ENCODE measurements at regions not wholly inside any gene's neighbourhood (a gene's known extent, or its start where the extent isn't known, plus 50 kb on each side); places are given as distances from the start of the nearest gene placed in this dataset.

DNA sequence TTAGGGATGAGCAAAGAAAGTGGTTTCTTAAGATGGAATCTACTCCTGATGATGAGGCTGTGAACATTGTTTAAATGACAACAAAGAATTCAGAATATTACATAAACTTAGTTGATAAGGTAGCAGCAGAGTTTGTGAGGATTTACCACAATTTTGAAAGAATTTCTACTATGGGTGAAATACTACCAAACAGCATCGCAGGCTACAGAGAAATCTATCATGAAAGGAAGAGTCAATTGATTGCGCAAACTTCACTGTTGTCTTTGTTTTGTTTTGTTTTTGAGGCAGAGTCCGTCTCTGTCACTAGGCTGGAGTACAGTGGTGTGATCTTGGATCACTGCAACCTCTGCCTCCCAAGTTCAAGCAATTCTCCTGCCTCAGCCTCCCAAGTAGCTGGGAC lies 107.4 kb upstream of the SLC6A6 start:
- H3K27me3 Mint-ChIP-seq (ENCODE audit: unreplicated experiment), result peaks cover 3% of the 10 kb centered on the region
- H3K9me3 Mint-ChIP-seq (ENCODE audit: unreplicated experiment), result peaks cover 3% of the 10 kb centered on the region
- no peak overlapping the region for H3K27ac Mint-ChIP-seq (ENCODE audit: unreplicated experiment)
- peaks cover 10% of the 10 kb centered on the region for H3K36me3 Mint-ChIP-seq (ENCODE audit: unreplicated experiment)
- DNase-seq, result no peak
- no peak overlapping the region for H3K4me3 Mint-ChIP-seq (ENCODE audit: unreplicated experiment)
- H3K4me1 Mint-ChIP-seq (ENCODE audit: low read depth, unreplicated experiment), result peaks cover 13% of the 10 kb centered on the region
- TF ChIP-seq, protein P1, sequence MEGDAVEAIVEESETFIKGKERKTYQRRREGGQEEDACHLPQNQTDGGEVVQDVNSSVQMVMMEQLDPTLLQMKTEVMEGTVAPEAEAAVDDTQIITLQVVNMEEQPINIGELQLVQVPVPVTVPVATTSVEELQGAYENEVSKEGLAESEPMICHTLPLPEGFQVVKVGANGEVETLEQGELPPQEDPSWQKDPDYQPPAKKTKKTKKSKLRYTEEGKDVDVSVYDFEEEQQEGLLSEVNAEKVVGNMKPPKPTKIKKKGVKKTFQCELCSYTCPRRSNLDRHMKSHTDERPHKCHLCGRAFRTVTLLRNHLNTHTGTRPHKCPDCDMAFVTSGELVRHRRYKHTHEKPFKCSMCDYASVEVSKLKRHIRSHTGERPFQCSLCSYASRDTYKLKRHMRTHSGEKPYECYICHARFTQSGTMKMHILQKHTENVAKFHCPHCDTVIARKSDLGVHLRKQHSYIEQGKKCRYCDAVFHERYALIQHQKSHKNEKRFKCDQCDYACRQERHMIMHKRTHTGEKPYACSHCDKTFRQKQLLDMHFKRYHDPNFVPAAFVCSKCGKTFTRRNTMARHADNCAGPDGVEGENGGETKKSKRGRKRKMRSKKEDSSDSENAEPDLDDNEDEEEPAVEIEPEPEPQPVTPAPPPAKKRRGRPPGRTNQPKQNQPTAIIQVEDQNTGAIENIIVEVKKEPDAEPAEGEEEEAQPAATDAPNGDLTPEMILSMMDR (IDR thresholded peaks at IDR 0.05; ENCODE audit: partially characterized antibody, unreplicated experiment), result no peak

DNA sequence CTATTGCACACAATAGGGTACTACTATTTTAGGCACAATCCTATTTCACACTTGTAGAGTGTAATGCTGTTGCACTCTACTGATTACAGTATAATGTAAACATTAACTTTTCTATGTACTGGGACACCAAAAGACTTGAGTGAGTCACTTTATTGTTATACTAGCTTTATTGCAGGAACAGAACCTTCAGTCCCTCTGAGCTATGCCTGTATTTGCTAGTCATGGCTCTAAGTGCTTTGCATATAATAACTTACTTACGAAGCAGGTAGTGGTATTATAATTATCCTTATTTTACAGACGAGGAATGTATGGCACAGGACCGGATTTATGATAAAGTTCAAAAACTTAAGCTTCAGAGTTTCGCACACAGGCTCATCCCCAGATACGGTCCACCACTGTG lies 106.6 kb upstream of the SLC6A6 start:
- peaks cover 6% of the 10 kb centered on the region for H3K4me1 Mint-ChIP-seq (ENCODE audit: low read depth, unreplicated experiment)
- DNase-seq, result no peak
- H3K9me3 Mint-ChIP-seq (ENCODE audit: unreplicated experiment), result peaks cover 3% of the 10 kb centered on the region
- peaks cover 10% of the 10 kb centered on the region for H3K36me3 Mint-ChIP-seq (ENCODE audit: unreplicated experiment)
- TF ChIP-seq, protein P1 (IDR thresholded peaks at IDR 0.05; ENCODE audit: partially characterized antibody, unreplicated experiment), result no peak
- no peak overlapping the region for H3K4me3 Mint-ChIP-seq (ENCODE audit: unreplicated experiment)
- H3K27ac Mint-ChIP-seq (ENCODE audit: unreplicated experiment), result no peak overlapping the region
- no peaks in the 10 kb centered on the region for H3K27me3 Mint-ChIP-seq (ENCODE audit: unreplicated experiment)

DNA sequence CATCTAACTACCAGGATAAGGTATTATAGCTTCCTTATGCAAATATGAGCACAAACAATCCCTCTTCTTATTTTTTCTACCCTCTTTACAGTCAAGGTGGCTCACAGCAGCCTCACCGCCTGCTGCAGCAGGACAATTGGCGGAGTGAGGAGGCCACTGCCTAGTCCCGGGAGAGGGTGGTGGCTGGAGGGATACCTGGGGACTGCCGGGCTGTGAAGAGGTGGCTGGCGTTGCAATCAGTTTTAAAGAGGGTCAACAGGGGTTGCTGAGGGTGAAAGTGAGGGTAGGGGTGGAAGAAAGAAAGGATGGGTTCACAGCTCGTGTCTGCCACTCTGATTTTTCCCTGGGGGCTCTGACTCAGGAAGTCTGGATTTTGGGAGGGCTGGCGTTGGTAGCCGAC lies 105.1 kb upstream of the SLC6A6 start:
- peaks cover under 1% of the 10 kb centered on the region for H3K4me1 Mint-ChIP-seq (ENCODE audit: low read depth, unreplicated experiment)
- H3K27me3 Mint-ChIP-seq (ENCODE audit: unreplicated experiment), result no peaks in the 10 kb centered on the region
- no peak for DNase-seq
- H3K4me3 Mint-ChIP-seq (ENCODE audit: unreplicated experiment), result no peak overlapping the region
- peaks cover 10% of the 10 kb centered on the region for H3K36me3 Mint-ChIP-seq (ENCODE audit: unreplicated experiment)
- peaks cover under 1% of the 10 kb centered on the region for H3K9me3 Mint-ChIP-seq (ENCODE audit: unreplicated experiment)
- TF ChIP-seq, protein P1 (IDR thresholded peaks at IDR 0.05; ENCODE audit: partially characterized antibody, unreplicated experiment), result no peak
- H3K27ac Mint-ChIP-seq (ENCODE audit: unreplicated experiment), result no peak overlapping the region

DNA sequence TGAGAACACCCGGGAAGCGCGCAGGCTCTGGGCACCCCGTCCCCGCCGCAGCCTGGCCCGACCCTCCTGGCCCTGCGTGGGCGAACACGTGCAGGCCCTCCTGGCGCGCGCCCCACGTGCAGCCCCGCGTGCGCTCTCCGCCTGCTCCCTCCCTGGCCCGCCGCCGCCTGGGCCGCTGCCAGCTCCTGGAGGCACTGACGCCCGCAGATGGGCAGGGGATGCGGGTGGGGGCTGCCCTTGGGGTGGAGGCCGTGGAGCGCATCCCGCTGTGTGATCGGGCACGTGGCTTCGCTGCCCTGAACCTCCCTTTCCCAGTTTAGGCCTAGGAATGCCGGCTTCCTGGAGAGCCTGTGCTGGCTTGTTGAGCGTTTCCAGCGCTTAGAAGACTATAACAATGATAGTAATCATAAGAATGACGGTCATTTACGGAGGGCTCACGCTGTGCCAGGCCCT lies 104.6 kb upstream of the SLC6A6 start:
- peaks cover 3% of the 10 kb centered on the region for H3K4me1 Mint-ChIP-seq (ENCODE audit: low read depth, unreplicated experiment)
- H3K9me3 Mint-ChIP-seq (ENCODE audit: unreplicated experiment), result no peaks in the 10 kb centered on the region
- TF ChIP-seq, protein P1 (IDR thresholded peaks at IDR 0.05; ENCODE audit: partially characterized antibody, unreplicated experiment), result no peak
- H3K27ac Mint-ChIP-seq (ENCODE audit: unreplicated experiment), result no peak overlapping the region
- peaks cover 10% of the 10 kb centered on the region for H3K36me3 Mint-ChIP-seq (ENCODE audit: unreplicated experiment)
- H3K27me3 Mint-ChIP-seq (ENCODE audit: unreplicated experiment), result peaks cover 2% of the 10 kb centered on the region
- DNase-seq, result no peak
- H3K4me3 Mint-ChIP-seq (ENCODE audit: unreplicated experiment), result no peak overlapping the region

DNA sequence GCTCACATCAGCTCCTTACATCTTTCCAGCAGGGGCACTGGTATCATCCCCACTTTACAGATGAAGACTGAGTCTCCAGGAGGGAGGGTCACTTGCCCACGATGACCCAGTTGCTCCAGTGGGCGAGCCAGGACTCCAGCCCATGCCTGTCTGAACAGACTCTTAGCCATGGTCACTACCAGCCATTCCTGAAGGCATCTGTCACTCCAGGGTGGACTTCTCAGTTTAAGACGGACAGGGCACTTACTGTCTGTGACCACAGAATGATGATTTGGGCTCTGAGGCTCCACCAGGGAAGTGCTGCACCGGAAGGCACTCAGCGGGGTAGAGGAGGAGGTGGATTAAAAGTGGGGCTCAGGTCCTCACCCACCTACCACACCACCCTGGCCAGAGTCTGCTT lies 104.0 kb upstream of the SLC6A6 start:
- TF ChIP-seq, protein P1 (IDR thresholded peaks at IDR 0.05; ENCODE audit: partially characterized antibody, unreplicated experiment), result no peak
- H3K4me3 Mint-ChIP-seq (ENCODE audit: unreplicated experiment), result no peak overlapping the region
- H3K9me3 Mint-ChIP-seq (ENCODE audit: unreplicated experiment), result no peaks in the 10 kb centered on the region
- no peak for DNase-seq
- H3K27ac Mint-ChIP-seq (ENCODE audit: unreplicated experiment), result no peak overlapping the region
- H3K36me3 Mint-ChIP-seq (ENCODE audit: unreplicated experiment), result peaks cover 10% of the 10 kb centered on the region
- peaks cover 2% of the 10 kb centered on the region for H3K27me3 Mint-ChIP-seq (ENCODE audit: unreplicated experiment)
- peaks cover 7% of the 10 kb centered on the region for H3K4me1 Mint-ChIP-seq (ENCODE audit: low read depth, unreplicated experiment)

All from glutamatergic neuron (in vitro differentiated cells).